K562 (cell line): ENCODE measurements at regions not wholly inside any gene's neighbourhood (a gene's known extent, or its start where the extent isn't known, plus 50 kb on each side); places are given as distances from the start of the nearest gene placed in this dataset.

Experiments used
- ATAC-seq: fragments of 200-7000 bp; cut with Tn5 transposase; 3 replicates; pipeline ENCODE4 v1.9.1; 2020; ENCODE audit warnings: moderate library complexity
- BruUV-seq: library from RNA; stranded (reverse); fragments of 400-500 nt; replicated peaks from 2 replicates; lab custom pipeline; 2021; lab: Mats Ljungman, UMichigan
- CTCF ChIA-PET: fragments of 300-600 bp; formaldehyde crosslinking; extraction: SDS; loops from one replicate; lab custom pipeline; 2021; ENCODE audit warnings: low intra/inter-chr PET ratio; lab: Yijun Ruan, JAX
- POLR2A ChIA-PET: fragments of 300-600, 350-650 bp; sonication (Branson Sonifier 250); formaldehyde crosslinking; extraction: SDS; loops from one replicate; lab custom pipeline; 2021; ENCODE audit warnings: antibody characterized with exemption, inconsistent platforms; lab: Yijun Ruan, JAX
- DNase-seq, 4 experiments: peaks; one replicate each; pipeline versions ENCODE4 v3.0.0 to v3.0.0-alpha.2; 2011 to 2018; ENCODE audit warnings: low spot score in 3 of 4, mixed read lengths in 3 of 4; ENCODE audit errors: extremely low read depth in 1 of 4
- FAIRE-seq: peaks from 2 replicates; lab custom pipeline; 2011; peaks lifted over from hg19 to GRCh38; lab: Jason Lieb, UNC
- H2AFZ ChIP-seq: 2 replicates; pipeline ENCODE4 v1.6.0; 2011; ENCODE audit warnings: low read depth, low read length, control low read depth, inconsistent platforms
- H3K27ac ChIP-seq: fragments of 200-600 bp; 3 replicates; pipeline ENCODE4 v1.8.0; 2011; ENCODE audit warnings: low read depth, mild to moderate bottlenecking, control low read depth, inconsistent platforms, low read length, moderate library complexity, mixed read lengths; ENCODE audit errors: extremely low read depth
- H3K27me3 ChIP-seq, 2 experiments: fragments of 300-600 bp in 1 of 2; 2 replicates in 1 of 2; 3 replicates in 1 of 2; pipeline versions ENCODE4 v1.6.0 to v1.8.0; 2011; ENCODE audit warnings: inconsistent platforms in 2 of 2, low read length in 2 of 2, mild to moderate bottlenecking in 1 of 2, mixed read lengths in 1 of 2, moderate library complexity in 1 of 2; ENCODE audit not compliant: control insufficient read depth in 2 of 2, insufficient read depth in 2 of 2
- H3K36me3 ChIP-seq: fragments of 300-600 bp; 3 replicates; pipeline ENCODE4 v1.8.0; 2011; ENCODE audit warnings: mild to moderate bottlenecking, low read length, inconsistent platforms; ENCODE audit not compliant: control insufficient read depth, insufficient read depth
- H3K4me1 ChIP-seq, 2 experiments: fragments of 200-600 bp in 1 of 2; replicated peaks in 1 of 2; 2 replicates in 1 of 2; 3 replicates in 1 of 2; pipeline versions ENCODE4 v1.5.1 to v1.8.0; 2011; ENCODE audit warnings: inconsistent platforms in 2 of 2, low read length in 2 of 2, mild to moderate bottlenecking in 1 of 2, mixed read lengths in 1 of 2, moderate library complexity in 1 of 2; ENCODE audit not compliant: control insufficient read depth in 2 of 2, insufficient read depth in 2 of 2
- H3K4me2 ChIP-seq: 2 replicates; pipeline ENCODE4 v1.6.1; 2011; ENCODE audit warnings: low read length, control low read depth, inconsistent platforms, mixed read lengths; ENCODE audit not compliant: insufficient read depth
- H3K4me3 ChIP-seq: fragments of 200-600 bp; sonication (generic), shearing (Covaris generic); 2 replicates; pipeline ENCODE4 v1.5.1; 2016; ENCODE audit warnings: control low read depth, inconsistent platforms
- H3K79me2 ChIP-seq: fragments of 200-600 bp; 3 replicates; pipeline ENCODE4 v1.8.0; 2011; ENCODE audit warnings: low read length, inconsistent platforms; ENCODE audit not compliant: control insufficient read depth, insufficient read depth
- H3K9ac ChIP-seq, 2 experiments: 2 replicates each; pipeline versions ENCODE4 v1.6.0 to v1.6.1; 2011; ENCODE audit warnings: low read depth in 2 of 2, low read length in 2 of 2, control low read depth in 1 of 2, inconsistent platforms in 1 of 2, mild to moderate bottlenecking in 1 of 2, mixed read lengths in 1 of 2; ENCODE audit not compliant: insufficient read depth in 1 of 2
- H3K9me1 ChIP-seq: one replicate; pipeline ENCODE4 v1.6.0; 2011; ENCODE audit warnings: inconsistent platforms, mild to moderate bottlenecking, low read length, moderate library complexity; ENCODE audit not compliant: control insufficient read depth, insufficient read depth
- H3K9me3 ChIP-seq: replicated peaks from 2 replicates; pipeline ENCODE4 v1.5.1; 2011; ENCODE audit warnings: low read depth, low read length, inconsistent platforms; ENCODE audit not compliant: control insufficient read depth, insufficient read depth
- H4K20me1 ChIP-seq: replicated peaks from 2 replicates; pipeline ENCODE4 v1.6.1; 2011; ENCODE audit warnings: low read length, inconsistent platforms, mixed read lengths; ENCODE audit not compliant: control insufficient read depth, insufficient read depth
- KLF13 ChIP-seq: fragments of 450-650 bp; IDR thresholded peaks from 2 replicates; pipeline ENCODE4 v1.6.1; 2016; ENCODE audit warnings: missing genetic modification characterization, low read depth, mild to moderate bottlenecking, missing compliant biosample characterization, moderate library complexity, borderline replicate concordance
- NFXL1 ChIP-seq: fragments of 450-650 bp; formaldehyde crosslinking; IDR thresholded peaks from 2 replicates; pipeline ENCODE4 v1.4.0; 2021; ENCODE audit warnings: mild to moderate bottlenecking
- NR3C1 ChIP-seq: sonication (generic); formaldehyde crosslinking; IDR thresholded peaks from 2 replicates; pipeline ENCODE4 v1.8.1; 2022; ENCODE audit warnings: missing genetic modification reagents
- ZMIZ1 ChIP-seq, 2 experiments: fragments of 150-350 bp in 1 of 2; IDR thresholded peaks; 2 replicates each; pipeline ENCODE4 v1.6.1; 2012 to 2016; ENCODE audit warnings: low read depth in 2 of 2, low read length in 2 of 2, mild to moderate bottlenecking in 1 of 2, moderate library complexity in 1 of 2
- WGBS: fragments of 100-300 bp; shearing (Covaris generic); methylation state at CpG from one replicate; pipeline ENCODE4 v1.1.6; 2016; ENCODE audit warnings: low coverage, mixed read lengths; ENCODE audit not compliant: insufficient coverage; ENCODE audit errors: missing lambda C conversion rate; 5-methylcytosine and 5-hydroxymethylcytosine counted together
- in situ Hi-C: fragments of 300-500 bp; cut with MboI; formaldehyde crosslinking; loops from 4 replicates; pipeline ENCODE4 v1.15.0; 2018; ENCODE audit warnings: inconsistent platforms, mixed read lengths
- intact Hi-C: fragments of 100-400 bp; cut with micrococcal nuclease; formaldehyde crosslinking; loops from 2 replicates; pipeline ENCODE4 v1.14.2; 2022

- intact Hi-C loops (no loop called here), in situ Hi-C loops (no loop called here)
- WGBS = 0% methylated on average over 4 of the region's 4 CpGs
- Histone ChIP-seq H3K4me3 (no peak overlapping the region), H3K79me2 (no peaks in the 10 kb centered on the region), H3K4me1 (no peaks in the 10 kb centered on the region), H3K27ac (no peak overlapping the region), H3K27me3 (no peaks in the 10 kb centered on the region), H3K9me3 (no peaks in the 10 kb centered on the region), H3K4me2 (no peak overlapping the region), H3K36me3 (no peaks in the 10 kb centered on the region), H3K9ac (no peak overlapping the region), H3K9me1 (no peaks in the 10 kb centered on the region), H4K20me1 (no peaks in the 10 kb centered on the region), H2AFZ (no peak overlapping the region)
- ATAC-seq = no peak
- no peak for DNase-seq
- POLR2A ChIA-PET = no interaction called here
- no TSS peak for BruUV-seq
- no peak for FAIRE-seq
- no peak for TF ChIP-seq NR3C1 (CRISPR knock-in tag)
- TF ChIP-seq NFXL1 (CRISPR knock-in tag) = no peak
- TF ChIP-seq KLF13 = no peak
- no peak for TF ChIP-seq ZMIZ1 (IDR thresholded peaks at IDR 0.05; ENCODE audit: low read depth in 2 of 2, low read length in 2 of 2)
- CTCF ChIA-PET = no interaction called here
Measured at GRCh38 chr5:167452136-167452535, 839.3 kb upstream of the WWC1 start.
